SK-MEL-5 (cell line): ENCODE measurements at regions not wholly inside any gene's neighbourhood (a gene's known extent, or its start where the extent isn't known, plus 50 kb on each side); places are given as distances from the start of the nearest gene placed in this dataset.
A peak's percentile ranks its signal among the peaks of the same experiment; 100 is the strongest.
"Not testable (repeated sequence)": the region's sequence is repeated elsewhere in the genome, so short reads cannot be mapped to it uniquely, and the experiment has no call there.

ENCODE experiments used
- DNase-seq: peaks from one replicate; pipeline ENCODE4 v3.0.0-alpha.2; 2016; ENCODE audit warnings: low read depth, low spot score
- in situ Hi-C: cut with HindIII; loops from 2 replicates; pipeline ENCODE4 v1.10.0; 2016; ENCODE audit warnings: low sequenced_read_pairs, high pct_unique_total_duplicates, low pct_unique_long_range_greater_than_20kb

- DNase-seq, in situ Hi-C loops: not testable (repeated sequence)
Measured at GRCh38 chr5:11392-11791, 80.6 kb upstream of the PLEKHG4B start.

GRCh38 chr5:11898-12297, 80.1 kb upstream of the PLEKHG4B start:
- in situ Hi-C loops, result no loop called here
- peak; percentile 43 for DNase-seq

- no peak for DNase-seq
- in situ Hi-C loops, result no loop called here
Measured at GRCh38 chr5:13234-13633, 78.7 kb upstream of the PLEKHG4B start.

- in situ Hi-C loops, DNase-seq: not testable (repeated sequence)
Measured at GRCh38 chr5:14676-15075, 77.3 kb upstream of the PLEKHG4B start.

GRCh38 chr5:20276-20675, 71.7 kb upstream of the PLEKHG4B start:
- in situ Hi-C loops, DNase-seq: not testable (repeated sequence)

GRCh38 chr5:21654-22233, 70.2 kb upstream of the PLEKHG4B start:
- in situ Hi-C loops, result no loop called here
- peak; percentile 73 for DNase-seq

GRCh38 chr5:23907-24306, 68.1 kb upstream of the PLEKHG4B start:
- DNase-seq, in situ Hi-C loops: not testable (repeated sequence)

- DNase-seq, in situ Hi-C loops: not testable (repeated sequence)
Measured at GRCh38 chr5:25067-25466, 66.9 kb upstream of the PLEKHG4B start.

- no peak for DNase-seq
- in situ Hi-C loops, result no loop called here
Measured at GRCh38 chr5:30131-30530, 61.8 kb upstream of the PLEKHG4B start.

GRCh38 chr5:30556-30955, 61.4 kb upstream of the PLEKHG4B start:
- DNase-seq, in situ Hi-C loops: not testable (repeated sequence)

- DNase-seq, result no peak
- in situ Hi-C loops, result no loop called here
Measured at GRCh38 chr5:32165-32564, 59.8 kb upstream of the PLEKHG4B start.

GRCh38 chr5:35521-35920, 56.4 kb upstream of the PLEKHG4B start:
- in situ Hi-C loops, DNase-seq: not testable (repeated sequence)

GRCh38 chr5:37207-37606, 54.8 kb upstream of the PLEKHG4B start:
- in situ Hi-C loops, result not testable (repeated sequence)
- DNase-seq, result peak; percentile 29

GRCh38 chr5:39979-40583, 51.9 kb upstream of the PLEKHG4B start:
- no peak for DNase-seq
- in situ Hi-C loops, result no loop called here
